ENCODE measurements at regions not wholly inside any gene's neighbourhood (a gene's known extent, or its start where the extent isn't known, plus 50 kb on each side); places are given as distances from the start of the nearest gene placed in this dataset.

- TF ChIP-seq CTCF (IDR thresholded peaks at IDR 0.05) (no peak), POLR2A (IDR thresholded peaks at IDR 0.05) (no peak)
- DNase-seq = no peak
- Histone ChIP-seq H3K4me3 (no peak overlapping the region), H3K36me3 (no peaks in the 10 kb centered on the region), H3K9me3 (no peaks in the 10 kb centered on the region), H3K4me1 (no peaks in the 10 kb centered on the region), H3K27ac (no peak overlapping the region), H3K27me3 (no peaks in the 10 kb centered on the region)
Measured at GRCh38 chr7:82595176-82595575, 151.6 kb upstream of the CACNA2D1 start.

GRCh38 chr7:82594665-82595064, 151.1 kb upstream of the CACNA2D1 start:
- no peaks in the 10 kb centered on the region for H3K36me3 ChIP-seq
- no peaks in the 10 kb centered on the region for H3K9me3 ChIP-seq
- H3K4me3 ChIP-seq = no peak overlapping the region
- no peaks in the 10 kb centered on the region for H3K4me1 ChIP-seq
- TF ChIP-seq POLR2A (IDR thresholded peaks at IDR 0.05) (no peak), CTCF (IDR thresholded peaks at IDR 0.05) (no peak)
- no peak overlapping the region for H3K27ac ChIP-seq
- no peaks in the 10 kb centered on the region for H3K27me3 ChIP-seq
- no peak for DNase-seq

DNA sequence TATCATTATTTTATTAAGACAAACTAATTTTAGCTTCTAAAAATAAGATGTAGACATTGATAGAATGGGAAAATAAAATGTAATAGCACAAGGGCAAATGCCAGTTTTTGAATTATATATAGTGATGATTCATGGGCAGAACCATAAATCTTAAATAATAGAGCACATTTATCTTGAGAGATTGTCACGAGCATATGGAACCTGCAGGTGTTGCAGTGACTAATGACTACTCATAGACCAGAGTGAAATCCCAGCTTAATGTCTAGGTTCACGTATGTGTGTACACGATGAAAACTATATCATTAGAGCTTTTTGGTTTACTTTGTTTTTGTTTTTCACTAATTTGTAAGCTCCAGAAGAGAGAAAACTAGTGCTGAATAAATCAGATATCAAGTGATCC, 150.2 kb upstream of the CACNA2D1 start:
- H3K27me3 ChIP-seq = no peaks in the 10 kb centered on the region
- no peak overlapping the region for H3K27ac ChIP-seq
- TF ChIP-seq CTCF (IDR thresholded peaks at IDR 0.05) (no peak), POLR2A (IDR thresholded peaks at IDR 0.05) (no peak)
- no peak for DNase-seq
- H3K4me1 ChIP-seq = no peaks in the 10 kb centered on the region
- H3K4me3 ChIP-seq = no peak overlapping the region
- no peaks in the 10 kb centered on the region for H3K9me3 ChIP-seq
- H3K36me3 ChIP-seq = no peaks in the 10 kb centered on the region

DNA sequence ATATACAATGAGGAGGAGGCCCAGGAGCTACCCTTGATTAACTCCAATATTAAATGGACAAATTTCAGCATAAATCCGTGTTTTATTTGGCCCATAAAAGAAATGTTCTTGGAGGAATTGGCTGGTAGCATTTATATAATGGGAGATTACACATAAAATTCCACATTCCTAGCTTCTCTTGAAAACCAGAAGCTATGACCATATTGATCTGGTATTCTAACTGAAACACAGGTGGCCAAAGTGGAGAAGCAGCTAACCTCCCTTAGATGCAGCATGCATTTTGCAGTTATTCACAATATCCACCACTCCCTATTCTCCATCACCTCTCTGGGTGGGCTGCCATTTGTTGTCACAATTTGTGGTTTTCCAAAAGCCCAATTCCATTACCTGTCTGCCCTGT, 148.8 kb upstream of the CACNA2D1 start:
- Histone ChIP-seq H3K27ac (no peak overlapping the region), H3K27me3 (no peaks in the 10 kb centered on the region), H3K9me3 (no peaks in the 10 kb centered on the region), H3K4me3 (no peak overlapping the region), H3K36me3 (no peaks in the 10 kb centered on the region), H3K4me1 (no peaks in the 10 kb centered on the region)
- TF ChIP-seq POLR2A (IDR thresholded peaks at IDR 0.05) (no peak), CTCF (IDR thresholded peaks at IDR 0.05) (no peak)
- DNase-seq = no peak

DNA sequence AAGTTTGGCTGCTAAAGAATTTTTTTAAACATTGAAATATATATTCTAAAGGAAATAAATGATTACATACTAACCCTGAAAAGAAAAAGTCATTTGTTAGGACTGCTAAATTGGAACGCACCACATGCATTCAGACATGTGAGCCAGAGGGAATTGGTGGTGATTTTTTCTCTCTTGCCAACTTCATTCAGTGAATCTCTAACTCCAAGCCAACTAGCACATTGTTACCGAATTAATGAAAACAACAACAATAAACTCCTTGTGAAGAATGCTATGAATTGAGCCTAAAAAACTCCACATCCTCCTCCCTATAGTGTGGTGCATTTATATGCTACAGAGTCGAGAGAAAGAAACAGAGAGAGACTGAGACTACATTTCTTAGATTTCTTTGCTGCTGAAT, 135.5 kb upstream of the CACNA2D1 start:
- TF ChIP-seq CTCF (IDR thresholded peaks at IDR 0.05) = no peak
- TF ChIP-seq POLR2A (IDR thresholded peaks at IDR 0.05) = no peak
- H3K4me1 ChIP-seq = no peaks in the 10 kb centered on the region
- DNase-seq = no peak
- H3K27me3 ChIP-seq = no peaks in the 10 kb centered on the region
- H3K4me3 ChIP-seq = no peak overlapping the region
- no peaks in the 10 kb centered on the region for H3K36me3 ChIP-seq
- peaks cover 0 to 3% (median 0%) of the 10 kb centered on the region in 4 donors for H3K9me3 ChIP-seq
- H3K27ac ChIP-seq = no peak overlapping the region

- Histone ChIP-seq H3K9me3 (peaks cover 0 to 3% (median 0%) of the 10 kb centered on the region in 4 donors), H3K4me1 (no peaks in the 10 kb centered on the region), H3K36me3 (no peaks in the 10 kb centered on the region), H3K27ac (no peak overlapping the region), H3K27me3 (no peaks in the 10 kb centered on the region), H3K4me3 (no peak overlapping the region)
- no peak for DNase-seq
- no peak for TF ChIP-seq POLR2A (IDR thresholded peaks at IDR 0.05)
- TF ChIP-seq CTCF (IDR thresholded peaks at IDR 0.05) = no peak
Measured at GRCh38 chr7:82578430-82578829, 134.9 kb upstream of the CACNA2D1 start.

Measured in Peyer's patch (tissue), 4 donors.